UCSD-AML1 (cell line): ENCODE measurements at regions not wholly inside any gene's neighbourhood (a gene's known extent, or its start where the extent isn't known, plus 50 kb on each side); places are given as distances from the start of the nearest gene placed in this dataset.
A peak's percentile ranks its signal among the peaks of the same experiment; 100 is the strongest.

Experiments
- DNase-seq: peaks from one replicate; lab custom pipeline; 2025; ENCODE audit not compliant: unreplicated experiment; lab: John Stamatoyannopoulos, UW

DNA sequence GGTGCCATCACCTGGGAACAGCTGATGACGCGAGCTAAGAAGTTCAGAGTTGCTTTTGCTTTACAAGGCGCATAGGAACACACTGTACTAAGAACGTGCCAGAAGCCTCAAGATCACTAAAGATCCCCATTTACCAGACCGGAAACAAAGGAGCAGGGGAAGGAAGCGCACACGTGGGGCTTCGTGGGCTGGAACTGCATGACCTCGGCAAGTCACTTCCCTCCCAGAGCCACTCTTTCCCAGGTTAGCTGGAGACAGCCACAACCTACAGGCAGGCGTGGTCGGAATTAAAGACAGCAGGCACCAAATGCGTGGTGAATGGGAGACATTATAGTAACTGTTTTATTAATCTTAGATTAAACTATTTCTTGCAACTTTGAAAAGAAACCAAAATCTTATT, 154.9 kb upstream of the IQSEC1 start:
- DNase-seq, result peak; percentile 48

DNA sequence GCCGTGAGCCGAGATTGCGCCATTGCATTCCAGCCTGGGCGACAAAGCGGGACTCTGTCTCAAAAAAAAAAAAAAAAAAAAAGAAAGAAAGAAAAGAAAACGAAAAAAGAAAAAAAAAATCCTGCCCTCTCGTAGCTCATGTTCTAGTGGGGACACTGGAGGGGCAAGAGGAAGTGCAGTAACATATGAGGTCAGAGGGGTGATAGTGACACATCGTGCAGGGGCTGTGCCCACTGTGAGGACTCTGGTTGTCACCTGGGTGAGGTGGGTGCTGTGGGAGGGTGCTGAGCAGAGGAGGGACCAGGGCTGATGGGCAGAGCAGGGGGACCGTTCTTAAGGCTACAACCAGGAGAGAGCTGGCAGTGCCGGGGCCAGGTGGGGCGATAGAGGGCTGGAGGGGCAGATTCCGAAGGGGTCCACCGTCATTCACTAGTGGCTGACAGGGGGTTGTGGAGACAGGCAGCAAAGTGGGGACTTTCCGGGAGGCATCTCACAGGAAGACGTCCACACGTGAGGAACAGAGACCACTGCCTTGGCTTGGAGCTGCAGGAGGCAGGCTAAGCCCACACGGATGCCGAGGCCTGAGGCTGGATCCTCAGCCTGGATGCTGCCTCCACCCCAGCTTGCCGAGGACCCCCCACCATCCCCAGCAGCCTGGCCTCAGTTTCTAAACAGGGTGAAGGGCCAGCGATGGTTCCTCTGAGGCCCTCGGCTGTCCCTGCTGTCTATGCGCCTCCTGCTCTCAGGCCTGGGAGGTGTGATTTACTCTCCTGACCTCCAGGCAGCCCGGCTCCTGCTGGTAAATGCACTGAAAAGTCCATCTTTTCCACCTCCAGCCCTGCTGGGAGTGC, 154.3 kb upstream of the IQSEC1 start:
- no peak for DNase-seq

DNA sequence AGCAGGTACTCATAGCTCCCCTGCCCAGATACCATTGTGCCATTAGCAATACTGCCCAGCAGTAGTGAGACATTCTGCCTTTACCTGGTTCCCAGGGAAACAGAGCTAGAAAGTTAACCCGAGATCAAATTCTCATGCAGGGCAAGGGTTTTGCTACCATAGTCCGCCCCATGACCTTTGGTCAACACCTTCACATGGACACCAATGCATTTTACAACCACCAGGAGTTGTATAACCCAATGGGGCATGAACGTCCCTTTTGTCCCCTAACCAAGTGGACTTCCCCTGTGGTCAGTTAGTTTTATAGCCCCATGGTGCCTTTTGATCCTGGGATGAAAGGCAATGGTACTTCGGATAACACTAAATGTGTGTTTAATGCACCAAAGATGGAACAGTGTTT, 151.7 kb upstream of the IQSEC1 start:
- DNase-seq, result no peak

DNA sequence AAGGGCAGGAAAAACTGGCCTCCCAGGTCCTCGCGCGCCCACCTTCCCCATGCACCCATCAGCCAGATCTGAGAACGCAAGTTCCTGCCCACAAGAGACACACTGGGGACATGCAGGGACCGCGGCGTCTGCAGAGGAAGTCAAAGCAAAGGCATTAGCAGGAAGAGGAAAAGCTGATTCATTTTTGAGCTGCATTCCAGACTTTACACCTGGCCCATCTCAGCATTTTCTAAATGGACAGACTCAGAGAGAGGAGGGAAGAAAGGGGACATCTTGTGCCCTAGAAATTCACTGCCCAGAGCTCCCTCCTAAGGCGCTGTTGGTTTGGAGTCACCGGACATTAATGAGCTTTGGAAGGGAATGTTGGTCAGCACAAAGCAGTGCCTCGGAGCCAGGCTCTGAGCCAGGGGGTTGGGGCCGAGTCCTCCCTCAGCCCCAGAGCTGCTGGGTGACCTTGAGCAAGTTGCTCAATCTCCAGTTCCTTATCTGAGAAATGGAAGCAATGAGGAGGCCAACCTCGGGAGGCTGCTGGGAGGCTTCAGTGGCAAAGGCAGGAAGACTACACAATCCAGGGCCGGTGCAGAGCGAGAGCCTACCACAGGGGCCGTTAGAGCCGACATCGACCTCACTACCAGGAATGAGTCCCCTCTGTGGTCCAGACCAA, 150.5 kb upstream of the IQSEC1 start:
- DNase-seq, result peak; percentile 47

DNA sequence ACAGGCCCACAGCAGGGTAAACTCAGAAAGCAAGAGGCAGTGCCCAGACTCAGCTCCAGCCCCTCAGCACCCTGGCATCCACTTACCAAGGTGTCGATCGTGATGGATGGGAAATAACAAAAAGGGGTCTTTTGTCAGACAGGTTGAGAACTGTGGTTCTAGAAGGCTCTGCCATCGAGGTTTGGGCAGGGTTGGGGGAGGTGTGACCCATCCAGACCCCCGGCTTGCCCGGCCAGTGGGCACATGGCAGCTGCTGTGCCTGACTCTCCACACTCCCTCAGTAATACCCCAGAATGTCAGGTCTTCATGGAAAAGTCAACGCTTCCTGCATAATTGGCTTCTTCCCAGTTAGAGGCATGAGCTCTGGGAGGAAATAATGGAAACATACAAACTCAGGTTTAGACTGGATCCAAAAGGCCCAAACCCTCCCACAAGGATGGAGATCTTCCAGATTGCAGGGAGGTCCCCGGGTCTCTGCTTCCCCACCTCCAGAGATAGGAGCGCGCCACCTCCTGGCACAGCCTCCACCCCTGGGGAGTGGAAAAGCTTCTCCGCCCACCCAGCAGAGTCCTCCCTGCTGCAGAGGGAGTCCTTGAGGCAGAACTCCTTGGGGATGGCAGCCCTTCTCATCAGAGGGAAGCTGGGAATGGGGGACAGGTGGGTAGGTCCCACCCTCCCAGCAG, 149.8 kb upstream of the IQSEC1 start:
- no peak for DNase-seq

DNA sequence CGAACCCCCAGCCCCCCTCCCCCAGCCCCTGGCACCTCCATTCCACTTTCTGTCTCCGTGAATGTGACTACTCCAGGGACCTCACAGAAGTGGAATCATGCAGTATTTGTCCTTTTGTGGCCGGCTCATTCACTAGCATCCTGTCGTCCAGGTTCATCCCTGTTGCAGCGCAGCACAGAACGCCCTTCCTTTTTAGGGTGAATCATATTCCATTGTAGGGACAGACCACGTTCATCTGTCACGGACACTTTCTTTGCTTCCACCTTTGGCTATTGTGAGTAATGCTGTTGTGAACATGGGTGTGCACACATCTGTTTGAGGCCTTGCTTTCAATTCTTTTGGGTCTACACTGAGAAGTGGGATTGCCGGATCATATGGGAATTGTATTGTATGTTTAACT, 148.9 kb upstream of the IQSEC1 start:
- DNase-seq, result no peak

DNA sequence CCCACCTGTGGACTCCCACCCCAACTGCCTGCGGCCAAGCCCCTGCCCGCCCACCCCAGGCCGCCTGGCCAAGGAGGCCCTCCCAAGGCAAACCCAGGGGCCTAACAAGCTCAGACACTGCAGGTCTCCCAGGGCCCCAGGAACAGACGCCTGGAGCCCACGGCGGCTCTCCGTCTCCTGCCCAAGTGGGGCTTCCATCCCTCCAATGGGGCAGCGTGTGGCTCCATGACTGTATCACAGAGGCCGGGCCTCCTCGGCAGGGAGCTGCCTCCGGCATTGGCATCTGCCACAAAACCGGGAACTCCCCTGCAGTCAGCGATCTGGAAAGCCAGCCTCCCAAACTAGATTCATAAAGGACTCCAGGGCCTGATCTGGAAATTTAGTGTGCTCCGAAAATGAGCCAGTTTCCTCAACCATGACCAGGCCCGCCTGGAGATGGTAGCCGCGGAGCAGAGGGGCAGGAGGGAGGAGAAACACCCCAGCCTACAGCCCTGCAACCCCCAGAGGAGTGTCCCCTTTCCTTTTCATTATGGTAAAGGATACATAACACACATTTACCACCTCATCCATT, 148.3 kb upstream of the IQSEC1 start:
- DNase-seq, result no peak

DNA sequence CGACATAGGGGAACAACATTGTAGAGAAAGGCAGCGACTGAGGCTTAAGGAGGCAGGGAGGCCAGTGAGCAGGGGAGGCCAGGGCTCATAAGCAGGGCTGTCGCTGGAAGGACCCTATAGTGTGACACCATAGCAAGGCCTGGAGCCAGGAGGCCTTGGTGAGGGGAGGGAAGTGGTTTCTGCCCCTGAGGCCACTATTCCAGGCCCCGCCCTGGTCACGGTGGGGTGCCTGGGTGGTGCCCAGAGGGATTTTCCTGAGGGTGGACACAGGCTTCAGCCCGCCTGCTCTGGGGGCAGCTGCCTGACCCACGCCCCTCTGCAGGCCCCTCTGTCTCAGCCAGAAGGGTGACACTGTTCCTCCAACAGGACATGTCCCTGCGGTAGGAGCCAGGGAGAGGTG, 147.8 kb upstream of the IQSEC1 start:
- DNase-seq, result no peak

DNA sequence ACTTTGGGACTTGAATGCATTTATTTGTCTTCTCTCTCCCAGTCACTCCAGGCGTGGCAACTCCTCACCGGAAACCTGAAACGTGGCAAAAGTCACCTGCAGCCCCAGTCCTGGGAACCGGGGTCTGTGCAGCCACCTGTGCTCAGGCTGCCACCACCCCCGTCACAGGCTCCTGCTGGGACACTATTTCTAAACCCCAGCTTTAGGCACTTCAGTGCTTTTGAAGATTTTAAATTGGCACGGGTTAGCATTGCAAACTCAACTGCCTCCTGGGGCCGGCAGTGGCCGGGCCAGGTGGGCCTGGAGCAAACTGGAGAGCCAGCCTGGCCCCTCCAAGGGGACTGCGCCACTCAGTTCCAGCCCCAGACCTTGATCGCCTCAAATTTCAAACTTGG, 146.7 kb upstream of the IQSEC1 start:
- no peak for DNase-seq

DNA sequence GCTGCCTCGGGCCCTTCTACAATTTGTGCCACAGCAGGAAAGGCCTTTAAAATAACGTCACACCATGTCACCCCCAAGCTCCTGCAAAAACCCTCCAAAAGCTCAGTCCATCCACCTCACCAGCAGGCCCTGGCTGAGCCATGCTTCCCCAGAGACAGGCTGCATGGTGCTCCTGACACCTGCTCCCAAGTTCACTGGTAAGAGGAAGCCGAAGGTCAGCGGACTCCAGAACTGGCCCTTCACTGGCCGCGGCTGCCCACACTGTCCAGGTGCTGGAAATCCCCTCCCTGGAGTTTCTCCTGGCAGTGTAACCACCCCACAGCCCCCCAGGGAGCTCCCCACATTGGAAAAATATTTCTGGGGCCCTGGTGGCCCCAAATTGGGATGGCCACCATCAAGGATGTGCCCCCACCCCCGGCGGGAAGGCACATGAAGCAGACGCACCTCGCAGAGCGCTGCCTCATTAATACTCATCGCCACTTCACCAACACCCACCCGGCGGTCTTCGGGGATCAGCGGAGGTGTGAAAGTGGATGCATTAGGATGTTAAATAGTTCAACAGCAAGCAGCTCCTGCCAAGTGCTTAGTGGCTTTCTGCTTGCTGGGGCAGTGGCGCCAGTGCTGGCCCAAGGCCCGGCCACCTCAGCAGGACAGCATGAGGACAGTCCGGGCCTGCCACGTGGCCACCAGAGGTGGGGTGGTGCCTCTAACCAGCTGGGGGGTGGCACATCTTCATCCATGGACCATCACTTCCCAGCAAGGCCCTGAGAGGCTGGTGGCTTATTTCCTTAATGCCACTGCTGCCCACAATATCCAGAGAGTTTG, 146.1 kb upstream of the IQSEC1 start:
- DNase-seq, result no peak

DNA sequence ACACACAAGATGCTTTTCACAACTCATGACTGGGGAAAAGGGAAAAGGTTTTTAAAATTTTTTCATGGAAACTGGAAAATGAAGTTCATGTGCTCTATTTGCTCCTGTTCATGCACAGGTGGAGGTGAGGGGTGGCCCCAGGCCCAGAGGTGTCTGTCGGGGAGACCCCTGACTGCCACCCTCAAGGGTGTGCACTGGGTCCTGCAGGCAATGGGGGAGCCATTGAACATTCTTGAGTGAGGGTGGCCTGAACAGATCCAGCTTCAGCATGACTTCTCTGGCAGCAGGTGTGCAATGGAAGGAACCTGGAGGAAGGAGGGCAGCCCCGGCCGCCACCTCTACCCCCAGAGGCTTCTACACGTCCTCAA, 145.3 kb upstream of the IQSEC1 start:
- no peak for DNase-seq

DNA sequence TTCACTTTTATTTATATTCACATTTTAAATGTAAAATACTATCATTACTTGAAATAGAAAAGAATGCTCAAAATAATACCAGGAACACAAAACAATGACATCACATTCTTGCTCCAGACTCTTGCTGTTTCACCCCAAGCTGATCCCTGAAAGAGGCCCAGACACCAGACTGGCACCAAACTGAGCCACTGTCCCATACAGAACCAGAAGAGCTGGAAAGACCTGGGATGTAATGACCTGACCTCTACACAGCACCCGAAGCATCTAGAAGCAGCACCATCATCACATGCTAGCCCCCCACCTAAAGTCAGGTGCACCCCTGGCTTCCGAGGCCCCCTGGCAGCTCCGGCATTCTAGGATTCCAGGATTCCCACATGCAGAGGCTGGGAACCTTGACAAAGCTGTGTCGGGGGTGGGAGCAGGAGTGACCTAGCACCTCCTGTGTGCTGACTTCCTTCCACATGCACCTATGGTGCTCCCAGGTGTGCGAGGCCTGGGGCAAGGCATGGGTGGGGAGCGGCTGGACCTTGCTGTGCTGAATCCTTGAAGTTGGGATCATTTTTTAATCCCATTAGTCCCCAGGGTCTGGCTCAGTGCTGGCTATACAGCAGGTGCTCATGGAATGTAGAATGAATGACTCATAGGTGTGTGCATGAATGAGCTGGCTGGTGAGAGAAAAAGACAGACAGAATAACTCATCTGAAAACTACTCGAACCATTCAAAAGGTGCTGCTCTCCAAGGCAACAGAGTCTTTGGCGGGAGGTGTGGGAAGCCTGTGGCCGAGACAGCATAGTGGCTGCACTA, 144.7 kb upstream of the IQSEC1 start:
- no peak for DNase-seq

DNA sequence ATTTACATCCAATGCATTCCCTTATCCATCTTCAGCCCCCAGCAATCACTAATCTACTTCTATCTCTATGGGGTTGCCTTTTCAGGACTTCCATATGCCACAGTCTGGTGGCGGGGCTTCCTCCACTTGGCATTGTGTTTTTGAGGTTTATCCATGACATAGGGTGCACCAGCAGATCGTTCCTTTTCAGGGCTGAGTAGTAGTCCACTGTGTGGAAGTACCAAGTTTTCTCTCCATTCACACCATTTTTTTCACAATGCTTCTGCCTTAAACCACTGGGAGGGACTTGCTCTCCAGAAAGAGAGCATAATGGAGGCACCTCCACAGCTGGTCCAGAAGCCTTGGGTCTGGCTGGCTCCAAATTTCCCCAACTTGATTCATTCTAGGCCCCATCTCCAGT, 144.0 kb upstream of the IQSEC1 start:
- no peak for DNase-seq

DNA sequence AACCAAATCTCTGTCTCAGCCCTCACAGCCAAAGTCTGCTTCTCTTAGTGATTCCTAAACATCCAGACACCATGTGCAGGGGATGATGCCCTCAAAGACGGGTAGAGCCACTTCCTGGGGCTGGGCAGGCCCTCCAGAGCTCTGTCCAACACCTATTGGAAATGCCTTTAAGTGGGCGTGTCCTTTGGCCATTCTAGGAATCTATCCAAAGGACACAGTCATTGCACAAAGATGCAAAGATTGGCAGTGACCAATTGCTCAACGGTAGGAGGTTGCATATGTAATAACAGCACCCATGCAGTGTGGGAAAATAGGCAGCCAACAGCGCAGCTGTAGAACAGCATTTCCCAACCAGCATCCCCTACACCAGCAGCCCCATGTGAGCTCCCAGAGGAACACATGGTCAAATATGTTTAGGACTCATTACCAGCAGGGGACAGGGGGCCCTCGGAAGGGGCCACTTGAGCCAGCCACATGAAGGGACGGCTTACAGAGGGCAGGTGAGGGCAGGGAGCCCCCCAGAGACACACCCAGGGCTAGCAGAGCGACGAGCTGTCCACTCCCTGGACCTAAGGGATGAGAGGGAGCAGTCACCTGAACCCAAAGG, 142.8 kb upstream of the IQSEC1 start:
- DNase-seq, result no peak

DNA sequence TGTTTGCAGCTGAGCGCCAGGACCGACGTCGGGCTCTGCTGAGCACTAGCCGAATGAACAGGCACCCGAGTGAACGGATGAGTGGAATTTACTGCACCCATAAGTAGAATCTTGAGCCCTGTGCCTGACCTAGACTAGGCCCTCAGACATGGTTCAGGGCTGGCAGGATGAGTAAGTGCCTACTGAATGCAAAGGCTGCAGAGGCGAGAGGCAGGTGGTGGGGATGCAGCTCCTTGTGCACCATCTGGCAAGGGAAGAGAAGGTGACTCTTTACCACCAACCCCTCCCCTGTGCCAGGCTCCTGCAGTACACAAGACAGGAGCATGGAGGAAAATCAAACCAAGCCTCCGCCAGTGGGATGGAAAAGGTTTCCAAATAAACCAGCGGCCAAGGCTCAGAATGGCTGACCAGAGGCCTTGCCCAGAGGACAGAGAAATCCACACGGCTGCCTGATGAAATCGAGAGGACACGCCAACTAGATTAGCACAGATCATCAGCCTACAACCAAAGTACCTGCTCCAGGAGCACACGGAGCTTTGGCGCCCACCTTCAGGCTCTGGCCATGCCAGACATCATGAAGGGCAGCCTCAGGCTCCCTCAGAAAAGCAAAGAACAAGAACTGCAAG, 141.7 kb upstream of the IQSEC1 start:
- DNase-seq, result no peak

DNA sequence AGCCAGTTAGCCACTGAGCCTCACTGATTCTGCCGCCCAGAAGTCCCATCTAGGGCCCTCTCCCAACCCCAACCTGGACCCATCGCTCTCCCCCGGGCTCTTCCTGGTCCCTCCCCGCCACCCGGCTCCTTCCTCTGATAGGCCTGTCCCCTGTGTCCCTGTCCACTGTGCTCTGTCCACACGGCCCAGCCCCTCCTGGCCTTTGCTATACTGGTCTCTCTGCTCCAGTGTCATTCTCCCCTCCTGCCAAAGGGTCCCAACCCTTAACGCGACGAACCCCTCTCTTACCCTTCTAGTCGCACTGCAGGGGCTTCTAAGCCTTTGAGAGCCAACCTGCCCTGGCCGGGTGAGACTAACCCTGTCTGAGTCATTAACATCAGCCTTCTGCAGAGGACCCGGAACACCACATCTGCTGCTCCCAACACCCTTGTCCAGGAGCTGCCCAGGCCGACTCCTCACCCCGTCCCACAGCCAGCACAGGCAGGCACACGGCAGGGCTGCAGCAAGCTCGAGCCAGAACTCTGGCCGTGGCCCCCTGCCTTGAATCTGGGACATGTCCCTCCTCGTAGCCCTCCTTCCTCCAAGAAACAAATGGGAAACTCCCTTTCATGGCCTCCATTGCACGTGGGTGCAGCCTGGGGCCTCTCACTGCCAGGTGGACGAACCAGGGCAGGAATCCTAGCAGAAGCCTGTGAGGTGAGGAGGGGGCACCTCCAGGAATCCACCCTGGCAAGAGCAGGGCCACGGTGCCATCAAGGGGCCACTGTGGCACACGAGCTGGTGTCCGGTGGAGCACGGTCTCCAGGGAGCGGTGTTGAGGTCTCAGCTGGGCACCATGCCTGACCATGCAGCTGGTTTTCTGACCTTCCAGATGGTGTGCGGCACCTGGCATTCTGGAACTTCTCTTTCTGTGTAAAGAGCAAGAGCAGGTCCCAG, 140.9 kb upstream of the IQSEC1 start:
- no peak for DNase-seq

DNA sequence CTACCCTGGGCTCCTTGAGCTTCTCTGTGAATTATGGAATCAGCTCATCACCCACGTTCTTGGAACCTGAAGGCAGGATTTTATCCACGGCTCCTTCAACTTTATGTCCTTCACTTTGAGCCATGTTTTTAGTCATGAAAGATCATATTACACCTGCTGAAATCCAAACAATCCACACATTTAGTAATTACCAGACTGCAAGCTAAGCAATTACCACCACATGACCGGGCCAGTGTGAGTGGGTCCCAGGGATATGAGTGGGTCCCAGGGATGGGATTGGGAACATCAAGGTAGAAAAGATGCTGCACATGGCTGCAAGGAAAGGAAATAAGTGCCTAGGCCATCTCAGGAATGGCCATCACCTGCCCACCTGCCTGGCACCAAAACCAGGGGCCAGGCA, 140.3 kb upstream of the IQSEC1 start:
- no peak for DNase-seq

DNA sequence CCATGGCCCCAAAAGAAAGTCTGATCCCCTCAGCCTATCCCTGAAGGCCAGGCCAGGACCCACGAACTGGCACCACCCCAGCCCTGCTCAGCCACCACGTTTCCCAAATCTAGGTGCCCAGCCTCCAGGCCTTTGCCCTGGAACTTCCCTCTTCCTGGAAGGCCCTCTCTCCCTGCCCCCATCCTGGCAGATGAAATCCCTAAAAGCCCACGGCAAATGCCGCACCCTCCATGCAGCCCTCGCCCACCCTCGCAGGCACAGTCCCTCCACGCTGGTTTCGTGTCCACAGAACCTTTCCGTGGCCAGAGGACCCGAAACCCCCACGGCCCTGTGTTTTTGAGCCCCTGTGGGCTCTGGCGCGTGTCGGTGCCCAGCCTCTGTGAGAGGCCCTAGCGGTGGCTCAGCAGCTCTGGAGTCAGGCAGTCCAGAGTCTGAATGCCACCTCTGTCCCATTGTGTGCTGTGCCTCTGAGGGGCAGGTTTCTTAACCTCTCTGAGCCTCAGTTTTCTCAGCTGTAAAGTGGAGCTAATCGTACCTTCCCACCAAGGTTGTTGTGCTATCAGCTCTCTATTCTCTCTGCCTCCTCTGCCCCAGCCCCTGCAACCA, 138.5 kb upstream of the IQSEC1 start:
- no peak for DNase-seq
